GM10248 (cell line): ENCODE measurements at regions not wholly inside any gene's neighbourhood (a gene's known extent, or its start where the extent isn't known, plus 50 kb on each side); places are given as distances from the start of the nearest gene placed in this dataset.

Experiments used
- CTCF ChIA-PET: fragments of 300-600 bp; sonication (Branson Sonifier 250); formaldehyde crosslinking; extraction: SDS; loops from one replicate; lab custom pipeline; 2021; ENCODE audit warnings: antibody characterized with exemption; lab: Yijun Ruan, JAX
- POLR2A ChIA-PET: fragments of 350-650 bp; sonication (Branson Sonifier 250); formaldehyde crosslinking; extraction: SDS; loops from one replicate; lab custom pipeline; 2020; ENCODE audit warnings: antibody characterized with exemption; lab: Yijun Ruan, JAX
- DNase-seq: peaks from one replicate; pipeline ENCODE4 v3.0.0; 2012; ENCODE audit errors: extremely low spot score
- CTCF ChIP-seq: IDR thresholded peaks from 2 replicates; pipeline ENCODE4 v1.5.1; 2012; ENCODE audit warnings: mild to moderate bottlenecking, low read depth; ENCODE audit errors: extremely low read depth, missing control alignments, control extremely low read depth

GRCh38 chr1:214900590-214900989, 181.9 kb upstream of the KCNK2 start:
- CTCF ChIA-PET = no interaction called here
- POLR2A ChIA-PET = no interaction called here

GRCh38 chr1:214901718-214902117, 180.8 kb upstream of the KCNK2 start:
- ChIA-PET POLR2A (no interaction called here), CTCF (no interaction called here)
- no peak for TF ChIP-seq CTCF
- DNase-seq = no peak

More at GRCh38 chr1:214900590-214900989, 181.9 kb upstream of the KCNK2 start:
- DNase-seq = no peak
- TF ChIP-seq CTCF = no peak

- CTCF ChIA-PET = no interaction called here
- DNase-seq = no peak
- POLR2A ChIA-PET = no interaction called here
- no peak for TF ChIP-seq CTCF
Measured at GRCh38 chr1:214902636-214903320, 179.8 kb upstream of the KCNK2 start.

GRCh38 chr1:214912127-214912526, 170.4 kb upstream of the KCNK2 start:
- ChIA-PET POLR2A (no interaction called here), CTCF (interaction anchor here (1.2 to 2.4 kb wide), 3 partner anchors 9 to 224 kb away, joined by 3 to 6 read pairs (median 3); no protein-coding TSS in a partner anchor)
- no peak for TF ChIP-seq CTCF
- DNase-seq = no peak

- CTCF ChIA-PET = no interaction called here
- no peak for DNase-seq
- POLR2A ChIA-PET = no interaction called here
- no peak for TF ChIP-seq CTCF
Measured at GRCh38 chr1:214913966-214914365, 168.6 kb upstream of the KCNK2 start.

GRCh38 chr1:214917081-214917635, 165.4 kb upstream of the KCNK2 start:
- DNase-seq = no peak
- CTCF ChIA-PET = interaction anchor here (1.0 kb wide), 1 partner anchor 11 kb away, joined by 3 read pairs; no protein-coding TSS in a partner anchor
- TF ChIP-seq CTCF = no peak
- POLR2A ChIA-PET = no interaction called here
